GM08714 (cell line): ENCODE measurements at regions not wholly inside any gene's neighbourhood (a gene's known extent, or its start where the extent isn't known, plus 50 kb on each side); places are given as distances from the start of the nearest gene placed in this dataset.

Experiments
- H3K4me3 ChIP-seq: fragments of 200-500 bp; sonication (Bioruptor generic); 2 replicates; pipeline ENCODE4 v1.5.1; 2014; ENCODE audit warnings: mild to moderate bottlenecking, low read length, inconsistent platforms
- ZNF274 ChIP-seq: IDR thresholded peaks from 2 replicates; pipeline ENCODE4 v1.6.1; 2012; ENCODE audit warnings: mild to moderate bottlenecking, low read depth, low read length

GRCh38 chr18:56333839-56334238 lies 304.6 kb downstream of the TXNL1 start:
- no peak for TF ChIP-seq ZNF274
- H3K4me3 ChIP-seq: no peak overlapping the region

- no peak for TF ChIP-seq ZNF274
These were observed 305.2 kb downstream of the TXNL1 start for GRCh38 chr18:56333146-56333545.

DNA sequence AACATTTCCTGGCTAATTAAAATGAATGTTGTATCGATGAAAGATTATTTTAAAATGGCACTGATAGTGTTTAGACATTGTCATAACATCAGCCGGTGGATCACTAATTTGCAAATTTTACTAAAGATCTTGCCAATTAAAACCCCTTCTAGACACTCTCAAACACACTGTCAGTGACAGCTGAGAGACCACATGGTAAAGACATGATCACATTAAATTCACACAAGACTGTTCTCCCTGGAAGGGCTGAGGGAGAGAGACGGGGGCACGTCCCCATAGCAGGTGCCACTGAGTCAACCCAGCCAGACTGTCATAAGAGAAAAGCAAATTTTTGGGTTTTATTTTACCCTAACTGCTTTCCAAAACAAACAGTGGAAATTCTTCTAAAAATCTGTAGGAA lies 306.0 kb downstream of the TXNL1 start:
- H3K4me3 ChIP-seq: no peak overlapping the region
- no peak for TF ChIP-seq ZNF274

More at GRCh38 chr18:56333146-56333545, 305.2 kb downstream of the TXNL1 start:
- H3K4me3 ChIP-seq: no peak overlapping the region

- TF ChIP-seq ZNF274: no peak
- no peak overlapping the region for H3K4me3 ChIP-seq
These were observed 307.9 kb downstream of the TXNL1 start for GRCh38 chr18:56330366-56331110.

DNA sequence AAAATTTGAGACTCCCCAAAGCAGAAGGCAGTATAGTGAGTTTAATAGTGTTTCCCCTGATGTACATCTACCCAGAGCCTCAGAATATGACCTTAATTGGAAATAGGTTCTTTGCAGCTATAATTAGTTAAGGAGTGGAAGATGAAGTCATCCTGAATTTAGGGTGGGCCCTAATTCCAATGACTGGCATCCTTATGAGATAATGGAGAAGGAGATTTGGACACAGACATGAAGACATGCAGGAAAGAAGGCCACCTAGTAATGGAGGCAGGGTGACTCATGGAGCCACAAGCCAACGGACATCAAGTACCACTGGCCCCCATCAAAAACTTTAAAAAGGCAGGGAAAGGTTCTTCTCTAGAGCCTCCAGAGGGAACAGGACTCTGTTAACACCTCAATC lies 308.9 kb downstream of the TXNL1 start:
- no peak overlapping the region for H3K4me3 ChIP-seq
- TF ChIP-seq ZNF274: no peak

- no peak overlapping the region for H3K4me3 ChIP-seq
- no peak for TF ChIP-seq ZNF274
These were observed 311.1 kb downstream of the TXNL1 start for GRCh38 chr18:56327191-56327885.

DNA sequence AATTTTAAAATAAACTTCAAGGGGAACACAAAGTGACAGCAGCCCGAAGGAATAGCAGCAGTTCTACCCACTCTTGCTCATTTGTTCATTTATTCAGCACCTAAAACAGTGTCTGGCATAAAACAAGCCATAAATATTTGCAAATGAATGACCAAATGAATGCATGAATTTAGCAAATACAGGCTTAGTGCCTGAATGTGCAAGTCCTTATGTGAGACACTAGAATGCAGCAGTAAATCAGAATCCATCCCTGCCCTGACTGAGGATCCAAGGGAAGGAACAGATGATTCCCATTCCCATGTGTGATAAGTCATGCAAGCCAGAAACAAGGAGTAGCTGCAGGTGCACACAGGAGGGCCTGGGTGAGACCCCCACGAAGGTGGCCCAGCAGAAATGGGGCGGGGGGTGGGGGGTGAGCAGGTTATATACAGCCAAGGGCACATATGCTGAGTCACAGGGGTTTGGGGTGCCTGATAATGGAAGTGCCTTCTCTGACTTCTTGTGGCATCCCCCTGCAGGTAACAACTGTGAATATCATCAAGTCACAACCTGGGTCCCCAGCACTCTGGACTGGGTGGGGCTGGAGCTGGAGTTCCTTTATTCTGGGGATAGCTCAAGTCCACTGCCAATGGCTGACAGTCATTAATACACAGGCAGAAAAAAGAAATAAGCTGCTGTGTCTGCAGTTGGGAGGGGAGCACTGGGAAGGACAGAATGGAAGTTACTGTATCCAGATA lies 311.9 kb downstream of the TXNL1 start:
- TF ChIP-seq ZNF274: no peak
- no peak overlapping the region for H3K4me3 ChIP-seq

GRCh38 chr18:56323673-56324072 lies 314.7 kb downstream of the TXNL1 start:
- H3K4me3 ChIP-seq: no peak overlapping the region
- TF ChIP-seq ZNF274: no peak

- no peak overlapping the region for H3K4me3 ChIP-seq
- no peak for TF ChIP-seq ZNF274
These were observed 316.0 kb downstream of the TXNL1 start for GRCh38 chr18:56322406-56322805.

DNA sequence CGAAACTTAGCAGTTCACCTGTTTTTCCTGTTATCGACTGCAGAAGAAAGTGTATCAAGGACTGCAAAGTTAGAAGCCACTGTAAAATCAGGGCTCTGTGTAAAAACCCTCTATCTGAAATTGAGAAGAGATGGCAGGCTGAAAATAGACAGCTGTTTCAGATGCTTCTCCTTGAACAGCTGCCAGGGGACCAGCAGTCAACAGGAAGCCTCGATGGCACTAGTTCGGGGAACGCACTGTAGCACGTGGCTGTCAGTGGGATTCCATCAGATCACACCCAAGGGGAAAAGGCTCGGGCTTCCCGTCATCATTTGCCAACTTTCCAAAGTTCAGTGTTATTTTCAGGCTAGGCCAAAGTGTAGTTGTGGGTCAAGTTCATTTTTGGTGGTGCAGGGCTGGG lies 316.9 kb downstream of the TXNL1 start:
- no peak overlapping the region for H3K4me3 ChIP-seq
- no peak for TF ChIP-seq ZNF274

DNA sequence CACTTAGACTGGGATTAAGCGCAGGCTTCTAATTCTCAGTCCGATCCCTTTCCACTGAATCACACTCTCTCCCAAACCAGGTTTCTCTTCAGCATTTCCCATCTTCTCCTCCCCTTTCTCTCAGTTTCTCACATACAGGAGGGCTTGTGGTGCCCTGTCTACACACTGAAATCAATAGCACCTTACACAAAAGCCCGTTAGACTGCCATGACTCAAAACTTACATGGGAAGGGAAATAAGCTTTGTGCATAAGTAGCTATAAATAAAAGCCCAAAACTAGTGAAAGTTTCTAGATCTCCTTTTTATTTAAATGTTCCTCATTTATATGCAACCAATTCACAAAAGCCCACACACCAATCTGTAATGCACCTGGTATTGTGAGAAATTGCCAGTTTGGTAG lies 318.4 kb downstream of the TXNL1 start:
- no peak overlapping the region for H3K4me3 ChIP-seq
- no peak for TF ChIP-seq ZNF274

GRCh38 chr18:56316727-56317126 lies 321.7 kb downstream of the TXNL1 start:
- H3K4me3 ChIP-seq: no peak overlapping the region
- TF ChIP-seq ZNF274: no peak

- no peak for TF ChIP-seq ZNF274
- no peak overlapping the region for H3K4me3 ChIP-seq
These were observed 323.0 kb downstream of the TXNL1 start for GRCh38 chr18:56315363-56315762.

DNA sequence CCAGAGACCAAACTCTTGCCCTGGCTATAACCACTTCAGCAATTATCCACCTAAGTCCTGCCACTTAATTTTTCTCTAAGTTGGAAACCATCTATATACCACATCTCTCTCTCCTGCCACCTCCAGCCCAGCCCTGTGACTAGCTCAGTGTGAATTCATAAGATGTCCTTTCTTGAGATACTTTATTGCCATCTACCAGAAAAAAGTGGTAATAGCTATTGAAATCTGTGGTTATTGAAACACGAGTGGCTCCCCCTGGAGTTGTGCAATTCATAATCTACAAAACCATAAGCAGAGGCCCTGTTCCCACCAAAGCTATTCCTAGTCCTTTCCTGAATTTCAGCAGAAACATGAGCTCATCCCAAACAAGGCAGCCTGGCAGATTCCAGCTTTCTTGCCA lies 324.0 kb downstream of the TXNL1 start:
- no peak for TF ChIP-seq ZNF274
- H3K4me3 ChIP-seq: no peak overlapping the region

DNA sequence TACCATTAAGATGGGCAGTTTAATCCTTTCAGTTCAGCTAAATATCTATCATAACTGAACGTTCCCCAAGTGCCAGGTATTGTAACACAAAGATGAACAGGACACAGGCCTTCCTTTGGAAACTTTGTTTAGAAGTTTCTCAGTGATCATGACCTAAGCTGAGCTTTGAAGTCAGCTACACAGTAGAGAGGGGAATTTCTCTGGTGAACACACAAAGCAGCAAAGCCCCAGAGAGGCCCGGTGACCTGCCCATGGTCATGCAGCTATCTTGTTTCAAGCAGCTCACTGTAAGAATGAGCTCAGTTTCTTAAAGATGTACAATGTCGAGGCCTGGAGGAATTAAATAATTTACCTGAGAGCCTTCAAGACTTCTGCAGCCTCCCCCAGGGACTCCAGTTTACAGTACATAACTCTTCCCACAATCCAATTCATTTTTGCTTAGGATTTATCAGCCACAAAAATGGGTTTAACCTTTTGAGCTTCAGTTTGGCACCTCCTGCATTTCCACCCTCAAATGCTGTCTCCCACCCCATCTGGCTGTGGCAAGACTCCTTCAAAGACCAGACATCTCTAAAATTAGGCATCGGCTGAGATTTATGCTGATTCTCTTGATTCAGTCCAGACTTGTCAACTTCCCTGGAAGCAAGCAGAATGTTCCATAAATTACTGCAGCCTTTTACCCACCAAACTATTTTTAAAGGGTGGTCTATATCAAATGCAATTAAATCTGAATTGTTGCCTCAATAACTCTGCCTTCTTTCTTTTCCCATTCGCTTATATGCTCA lies 325.6 kb downstream of the TXNL1 start:
- no peak overlapping the region for H3K4me3 ChIP-seq
- TF ChIP-seq ZNF274: no peak
